ENCODE measurements at regions not wholly inside any gene's neighbourhood (a gene's known extent, or its start where the extent isn't known, plus 50 kb on each side); places are given as distances from the start of the nearest gene placed in this dataset.

DNA sequence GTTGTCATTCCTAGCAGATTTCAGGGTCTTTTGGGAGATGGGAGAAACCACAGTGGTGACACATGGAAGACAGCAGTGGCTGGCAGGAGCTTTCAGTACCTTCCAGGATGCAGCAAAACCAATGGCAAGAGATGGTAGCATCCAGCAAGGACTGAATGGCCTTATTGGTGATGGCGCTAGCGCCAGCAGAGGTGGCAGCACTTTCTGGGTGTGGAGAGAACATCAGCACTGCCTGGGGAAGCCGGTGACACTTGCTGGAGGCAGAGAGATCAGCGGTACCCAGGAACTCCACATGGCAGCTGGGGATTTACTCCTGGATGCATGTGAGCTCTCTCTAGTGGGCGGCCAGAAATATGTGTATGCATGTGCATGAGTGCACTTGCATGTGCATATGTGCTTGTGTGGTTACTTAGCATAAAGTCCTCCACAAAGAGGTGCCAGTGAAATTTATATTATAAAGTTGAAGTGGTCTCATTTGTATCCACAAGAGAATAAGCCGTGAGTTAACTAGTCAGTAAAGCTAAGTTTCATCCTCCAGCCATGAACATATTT, 364.7 kb downstream of the LMX1A start:
- no peak for TF ChIP-seq CTCF (IDR thresholded peaks at IDR 0.05; ENCODE audit: low read depth, low read length, missing control alignments)
- H3K36me3 ChIP-seq (replicated peaks) = no peaks in the 10 kb centered on the region
- no peak overlapping the region for H3K27ac ChIP-seq
- no peak for DNase-seq
- in situ Hi-C loops (cut with HindIII; ENCODE audit: low pct_ligation_motif_present, low sequenced_read_pairs) = no loop called here
- H3K4me3 ChIP-seq (ENCODE audit: low read depth, low read length) = no peak overlapping the region
- no peaks in the 10 kb centered on the region for H3K27me3 ChIP-seq (replicated peaks)

DNA sequence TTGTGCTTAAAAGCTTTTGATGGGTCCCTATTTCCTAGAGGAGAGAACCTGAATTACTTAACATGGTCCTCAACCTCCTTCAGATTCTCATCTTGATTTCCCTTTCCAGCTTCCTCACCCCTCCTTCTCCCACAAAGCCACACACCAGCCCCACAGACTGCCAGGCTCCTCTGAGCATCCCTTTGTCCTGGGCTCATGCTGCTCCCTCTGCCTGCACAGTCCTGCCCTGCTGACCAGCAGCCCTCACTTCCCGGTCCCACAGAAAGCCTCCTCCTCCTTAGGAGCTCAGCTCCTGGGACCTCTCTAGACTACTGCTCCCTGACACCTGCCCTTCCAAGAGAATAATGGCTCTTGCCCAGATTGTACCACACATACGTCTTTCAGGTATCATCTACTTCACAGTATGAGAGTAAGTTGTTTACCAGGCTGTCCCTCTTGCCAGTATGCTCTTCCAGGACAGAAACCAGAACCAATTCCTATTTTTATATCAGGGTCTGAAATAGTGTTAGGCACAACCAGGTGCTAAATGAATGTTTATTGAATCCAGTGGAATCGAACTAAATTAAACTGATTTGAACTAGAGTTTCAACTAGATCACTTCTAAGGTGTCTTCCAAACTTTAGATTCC, 373.4 kb downstream of the LMX1A start:
- Histone ChIP-seq H3K27me3 (replicated peaks) (no peaks in the 10 kb centered on the region), H3K27ac (no peak overlapping the region), H3K4me3 (ENCODE audit: low read depth, low read length) (no peak overlapping the region), H3K36me3 (replicated peaks) (no peaks in the 10 kb centered on the region)
- DNase-seq = no peak
- in situ Hi-C loops (cut with HindIII; ENCODE audit: low pct_ligation_motif_present, low sequenced_read_pairs) = no loop called here
- no peak for TF ChIP-seq CTCF (IDR thresholded peaks at IDR 0.05; ENCODE audit: low read depth, low read length, missing control alignments)

GRCh38 chr1:164982545-164982944, 374.0 kb downstream of the LMX1A start:
- Histone ChIP-seq H3K27me3 (replicated peaks) (no peaks in the 10 kb centered on the region), H3K36me3 (replicated peaks) (no peaks in the 10 kb centered on the region), H3K27ac (no peak overlapping the region), H3K4me3 (ENCODE audit: low read depth, low read length) (no peak overlapping the region)
- TF ChIP-seq CTCF (IDR thresholded peaks at IDR 0.05; ENCODE audit: low read depth, low read length, missing control alignments) = no peak
- in situ Hi-C loops (cut with HindIII; ENCODE audit: low pct_ligation_motif_present, low sequenced_read_pairs) = no loop called here
- DNase-seq = no peak

DNA sequence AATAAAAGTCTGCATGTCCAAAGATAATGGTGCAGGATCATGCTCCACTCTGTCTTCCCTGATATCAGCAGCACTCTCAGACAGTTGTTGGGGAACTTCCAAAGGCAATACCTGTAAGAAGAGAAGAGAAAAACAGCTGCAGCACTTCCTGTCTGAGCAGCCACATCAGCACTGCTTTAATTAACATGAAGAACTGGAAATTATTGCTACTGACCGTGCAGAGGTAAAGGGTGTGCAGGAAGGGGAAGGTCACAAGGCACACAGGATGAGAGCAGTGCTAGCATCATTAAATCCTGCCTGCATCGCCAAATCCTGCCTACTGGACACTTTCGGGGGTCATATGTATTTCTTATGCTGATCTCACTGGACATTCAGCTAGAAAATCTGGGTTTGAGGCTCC, 379.0 kb downstream of the LMX1A start:
- in situ Hi-C loops (cut with HindIII; ENCODE audit: low pct_ligation_motif_present, low sequenced_read_pairs) = no loop called here
- Histone ChIP-seq H3K36me3 (replicated peaks) (no peaks in the 10 kb centered on the region), H3K27ac (no peak overlapping the region), H3K27me3 (replicated peaks) (no peaks in the 10 kb centered on the region), H3K4me3 (ENCODE audit: low read depth, low read length) (no peak overlapping the region)
- DNase-seq = no peak
- no peak for TF ChIP-seq CTCF (IDR thresholded peaks at IDR 0.05; ENCODE audit: low read depth, low read length, missing control alignments)

GRCh38 chr1:164971921-164972415, 384.5 kb downstream of the LMX1A start:
- in situ Hi-C loops (cut with HindIII; ENCODE audit: low pct_ligation_motif_present, low sequenced_read_pairs) = no loop called here
- no peak for TF ChIP-seq CTCF (IDR thresholded peaks at IDR 0.05; ENCODE audit: low read depth, low read length, missing control alignments)
- no peak for DNase-seq

DNA sequence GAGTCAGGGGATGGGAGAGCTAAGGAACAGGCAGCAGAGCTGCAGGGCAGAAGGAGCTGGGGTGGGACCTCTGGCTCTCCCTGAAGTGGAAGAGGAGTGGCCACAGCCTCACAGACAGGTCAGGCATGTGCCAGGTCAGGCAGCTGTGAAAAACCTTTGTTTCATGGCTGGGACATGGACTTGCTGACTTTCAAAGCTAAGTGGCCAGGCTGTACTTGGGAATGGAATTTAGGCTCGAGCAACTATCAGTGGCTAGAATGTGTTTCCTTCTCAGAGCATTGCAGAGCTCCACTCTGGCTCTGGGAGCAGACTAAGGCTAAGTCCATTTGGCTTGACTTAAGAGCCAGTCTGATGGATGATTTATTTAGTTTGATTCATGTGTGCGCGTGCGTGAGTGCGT, 385.1 kb downstream of the LMX1A start:
- in situ Hi-C loops (cut with HindIII; ENCODE audit: low pct_ligation_motif_present, low sequenced_read_pairs) = no loop called here
- H3K36me3 ChIP-seq (replicated peaks) = no peaks in the 10 kb centered on the region
- no peak for DNase-seq
- no peak overlapping the region for H3K27ac ChIP-seq
- no peak overlapping the region for H3K4me3 ChIP-seq (ENCODE audit: low read depth, low read length)
- H3K27me3 ChIP-seq (replicated peaks) = no peaks in the 10 kb centered on the region
- no peak for TF ChIP-seq CTCF (IDR thresholded peaks at IDR 0.05; ENCODE audit: low read depth, low read length, missing control alignments)

More at GRCh38 chr1:164971921-164972415, 384.5 kb downstream of the LMX1A start:
- H3K27ac ChIP-seq = no peak overlapping the region
- no peak overlapping the region for H3K4me3 ChIP-seq (ENCODE audit: low read depth, low read length)
- H3K36me3 ChIP-seq (replicated peaks) = no peaks in the 10 kb centered on the region
- no peaks in the 10 kb centered on the region for H3K27me3 ChIP-seq (replicated peaks)
